ENCODE measurements at regions not wholly inside any gene's neighbourhood (a gene's known extent, or its start where the extent isn't known, plus 50 kb on each side); places are given as distances from the start of the nearest gene placed in this dataset.
"Not testable (repeated sequence)": the region's sequence is repeated elsewhere in the genome, so short reads cannot be mapped to it uniquely, and the experiment has no call there.

GRCh38 chr18:78505851-78506461, 473.7 kb upstream of the SALL3 start:
- DNase-seq (ENCODE audit: low read depth), result no peak

GRCh38 chr18:78507217-78507616, 472.4 kb upstream of the SALL3 start:
- DNase-seq (ENCODE audit: low read depth), result no peak

GRCh38 chr18:78508228-78508824, 471.3 kb upstream of the SALL3 start:
- not testable (repeated sequence) for DNase-seq (ENCODE audit: low read depth)

- DNase-seq (ENCODE audit: low read depth), result no peak
Observed at GRCh38 chr18:78510091-78510490, 469.5 kb upstream of the SALL3 start.

- no peak for DNase-seq (ENCODE audit: low read depth)
Observed at GRCh38 chr18:78510636-78511035, 469.0 kb upstream of the SALL3 start.

GRCh38 chr18:78511666-78512601, 467.7 kb upstream of the SALL3 start:
- DNase-seq (ENCODE audit: low read depth), result no peak

GRCh38 chr18:78514910-78515670, 464.5 kb upstream of the SALL3 start:
- no peak for DNase-seq (ENCODE audit: low read depth)

GRCh38 chr18:78517328-78517727, 462.3 kb upstream of the SALL3 start:
- no peak for DNase-seq (ENCODE audit: low read depth)

- no peak for DNase-seq (ENCODE audit: low read depth)
Observed at GRCh38 chr18:78517973-78518372, 461.6 kb upstream of the SALL3 start.

- DNase-seq (ENCODE audit: low read depth), result no peak
Observed at GRCh38 chr18:78518805-78519204, 460.8 kb upstream of the SALL3 start.

GRCh38 chr18:78519394-78520062, 460.1 kb upstream of the SALL3 start:
- DNase-seq (ENCODE audit: low read depth), result no peak

GRCh38 chr18:78521136-78521535, 458.5 kb upstream of the SALL3 start:
- DNase-seq (ENCODE audit: low read depth), result no peak

- DNase-seq (ENCODE audit: low read depth), result no peak
Observed at GRCh38 chr18:78521744-78522143, 457.9 kb upstream of the SALL3 start.

GRCh38 chr18:78522507-78522906, 457.1 kb upstream of the SALL3 start:
- DNase-seq (ENCODE audit: low read depth), result no peak

- DNase-seq (ENCODE audit: low read depth), result no peak
Observed at GRCh38 chr18:78523850-78524249, 455.8 kb upstream of the SALL3 start.

- no peak for DNase-seq (ENCODE audit: low read depth)
Observed at GRCh38 chr18:78525366-78526111, 454.1 kb upstream of the SALL3 start.

- DNase-seq (ENCODE audit: low read depth), result no peak
Observed at GRCh38 chr18:78526275-78526674, 453.3 kb upstream of the SALL3 start.

- no peak for DNase-seq (ENCODE audit: low read depth)
Observed at GRCh38 chr18:78526923-78527711, 452.5 kb upstream of the SALL3 start.

- no peak for DNase-seq (ENCODE audit: low read depth)
Observed at GRCh38 chr18:78527984-78528383, 451.6 kb upstream of the SALL3 start.
